ENCODE measurements at regions not wholly inside any gene's neighbourhood (a gene's known extent, or its start where the extent isn't known, plus 50 kb on each side); places are given as distances from the start of the nearest gene placed in this dataset.

- ChIA-PET CTCF (no interaction called here), POLR2A (no interaction called here)
- Histone ChIP-seq H3K36me3 (replicated peaks in 1 of 2; ENCODE audit: control insufficient read depth in 1 of 2, insufficient read depth in 2 of 2, low read length in 1 of 2) (no peaks in the 10 kb centered on the region), H3K27ac (ENCODE audit: low read depth in 2 of 2, low read length in 1 of 2) (no peak overlapping the region), H3K4me3 (ENCODE audit: low read depth in 2 of 2, low read length in 1 of 2) (no peak overlapping the region), H4K20me1 (ENCODE audit: insufficient read depth) (no peaks in the 10 kb centered on the region), H3K79me2 (ENCODE audit: insufficient read depth) (no peaks in the 10 kb centered on the region), H3F3A (replicated peaks; ENCODE audit: insufficient read depth) (no peaks in the 10 kb centered on the region), H3K4me2 (no peak overlapping the region), H3K9ac (no peak overlapping the region), H2AFZ (ENCODE audit: low read depth) (no peak overlapping the region), H3K9me3 (no peaks in the 10 kb centered on the region), H3K27me3 (ENCODE audit: insufficient read depth) (no peaks in the 10 kb centered on the region), H3K4me1 (ENCODE audit: control insufficient read depth in 1 of 2, insufficient read depth in 2 of 2, low read depth in 1 of 2, low read length in 1 of 2) (no peaks in the 10 kb centered on the region), H3K9me2 (no peaks in the 10 kb centered on the region)
- DNase-seq, result no peak
- TF ChIP-seq RCOR1 (IDR thresholded peaks at IDR 0.05; ENCODE audit: low read length) (no peak), SMC3 (IDR thresholded peaks at IDR 0.05; ENCODE audit: low read depth, low read length) (no peak), MEF2A (IDR thresholded peaks at IDR 0.05; ENCODE audit: borderline replicate concordance, low read depth) (no peak), RAD21 (IDR thresholded peaks at IDR 0.05; ENCODE audit: low read length) (no peak), JUND (IDR thresholded peaks at IDR 0.05) (no peak), GATA2 (CRISPR knock-in tag; IDR thresholded peaks at IDR 0.05) (no peak), ZBTB33 (IDR thresholded peaks at IDR 0.05; ENCODE audit: borderline replicate concordance, low read depth) (no peak), PBX3 (IDR thresholded peaks at IDR 0.05) (no peak), MXI1 (IDR thresholded peaks at IDR 0.05; ENCODE audit: low read depth, low read length) (no peak), NRF1 (IDR thresholded peaks at IDR 0.05; ENCODE audit: low read depth, low read length) (no peak), NFIC (IDR thresholded peaks at IDR 0.05; ENCODE audit: borderline replicate concordance) (no peak), EP300 (IDR thresholded peaks at IDR 0.05; ENCODE audit: borderline replicate concordance in 1 of 2, low read depth in 1 of 2, low read length in 1 of 2) (no peak), POLR2AphosphoS5 (IDR thresholded peaks at IDR 0.05; ENCODE audit: low read depth, low read length) (no peak), USF2 (IDR thresholded peaks at IDR 0.05; ENCODE audit: borderline replicate concordance, low read depth, low read length) (no peak)
- WGBS (ENCODE audit: low lambda C conversion rate), result 37% methylated on average over 11 of the region's 14 CpGs
These were observed 228.1 kb downstream of the SNRPN start for GRCh38 chr15:25182736-25183445.
